Panc1 (cell line): ENCODE measurements at regions not wholly inside any gene's neighbourhood (a gene's known extent, or its start where the extent isn't known, plus 50 kb on each side); places are given as distances from the start of the nearest gene placed in this dataset.
"Not testable (repeated sequence)": the region's sequence is repeated elsewhere in the genome, so short reads cannot be mapped to it uniquely, and the experiment has no call there.

ENCODE experiments used
- ATAC-seq: fragments of 200-7000 bp; cut with Tn5 transposase; 2 replicates; pipeline ENCODE4 v1.9.1; 2020; ENCODE audit warnings: mild to moderate bottlenecking, moderate library complexity
- BruUV-seq: library from RNA; stranded (reverse); fragments of 400-500 nt; replicated peaks from 2 replicates; lab custom pipeline; 2021; lab: Mats Ljungman, UMichigan
- CTCF ChIA-PET: fragments of 300-600 bp; sonication (Branson Sonifier 250); formaldehyde crosslinking; loops from one replicate; lab custom pipeline; 2022; ENCODE audit warnings: antibody characterized with exemption; lab: Charles Lee
- POLR2A ChIA-PET: fragments of 300-600 bp; sonication (Branson Sonifier 250); formaldehyde crosslinking; loops from one replicate; lab custom pipeline; 2022; ENCODE audit warnings: antibody characterized with exemption; lab: Charles Lee
- DNase-seq: peaks from one replicate; pipeline ENCODE4 v3.0.0-alpha.2; 2010; ENCODE audit warnings: low read depth, low spot score
- H3K27ac ChIP-seq: 2 replicates; pipeline ENCODE4 v1.5.1; 2011; ENCODE audit warnings: mild to moderate bottlenecking, low read length, inconsistent platforms
- H3K27me3 ChIP-seq: fragments of 200-500 bp; sonication (Bioruptor generic); 2 replicates; pipeline ENCODE4 v1.6.0; 2014; ENCODE audit warnings: low read length, inconsistent platforms; ENCODE audit not compliant: control insufficient read depth, insufficient read depth
- H3K36me3 ChIP-seq: fragments of 200-500 bp; sonication (Bioruptor generic); 2 replicates; pipeline ENCODE4 v1.5.1; 2014; ENCODE audit warnings: inconsistent platforms, mild to moderate bottlenecking, low read length, moderate library complexity; ENCODE audit not compliant: control insufficient read depth, insufficient read depth
- H3K4me1 ChIP-seq: 2 replicates; pipeline ENCODE4 v1.5.1; 2011; ENCODE audit warnings: inconsistent platforms, mild to moderate bottlenecking, low read length, moderate library complexity; ENCODE audit not compliant: control insufficient read depth, insufficient read depth
- H3K4me3 ChIP-seq, 2 experiments: 2 replicates each; pipeline ENCODE4 v1.5.1; 2011 to 2012; ENCODE audit warnings: low read depth in 2 of 2, low read length in 2 of 2, mild to moderate bottlenecking in 2 of 2, inconsistent platforms in 1 of 2, moderate library complexity in 1 of 2
- H3K9me3 ChIP-seq: fragments of 200-500 bp; sonication (Bioruptor generic); 2 replicates; pipeline ENCODE4 v1.5.1; 2014; ENCODE audit warnings: low read depth, mild to moderate bottlenecking, inconsistent platforms, low read length, moderate library complexity; ENCODE audit not compliant: control insufficient read depth, insufficient read depth
- POLR2AphosphoS5 ChIP-seq: IDR thresholded peaks from 2 replicates; pipeline ENCODE4 v1.6.1; 2012; ENCODE audit warnings: mild to moderate bottlenecking, low read depth, low read length, moderate library complexity
- SIN3A ChIP-seq: IDR thresholded peaks from 2 replicates; pipeline ENCODE4 v1.6.1; 2012; ENCODE audit warnings: low read depth, mild to moderate bottlenecking, low read length, moderate library complexity, borderline replicate concordance; ENCODE audit not compliant: insufficient read depth
- TCF7L2 ChIP-seq: IDR thresholded peaks from 2 replicates; pipeline ENCODE4 v1.6.1; 2011; ENCODE audit warnings: mild to moderate bottlenecking, low read depth, low read length, inconsistent platforms
- in situ Hi-C: cut with HindIII; loops from 2 replicates; pipeline ENCODE4 v1.10.0; 2016; ENCODE audit warnings: low sequenced_read_pairs, low pct_unique_long_range_greater_than_20kb
- intact Hi-C: fragments of 100-400 bp; cut with micrococcal nuclease; formaldehyde crosslinking; loops from one replicate; pipeline ENCODE4 v1.10.0; 2022; ENCODE audit not compliant: unreplicated experiment
- TF ChIP-seq, protein P1 (sequence below), 2 experiments: IDR thresholded peaks; 2 replicates each; pipeline ENCODE4 v1.6.1; 2011 to 2012; ENCODE audit warnings: low read depth in 2 of 2, control low read depth in 1 of 2, low read length in 1 of 2, mild to moderate bottlenecking in 1 of 2, moderate library complexity in 1 of 2; ENCODE audit not compliant: insufficient read depth in 1 of 2
- TF ChIP-seq, protein P2 (sequence below): fragments of 450-650 bp; IDR thresholded peaks from 2 replicates; pipeline ENCODE4 v1.5.1; 2017; ENCODE audit warnings: mild to moderate bottlenecking

- Histone ChIP-seq H3K36me3 (no peaks in the 10 kb centered on the region), H3K27ac (no peak overlapping the region), H3K27me3 (no peaks in the 10 kb centered on the region), H3K4me3 (no peak overlapping the region), H3K4me1 (no peaks in the 10 kb centered on the region), H3K9me3 (no peaks in the 10 kb centered on the region)
- no peak for DNase-seq
- ATAC-seq = no peak
- ChIA-PET POLR2A (interaction anchor here (0.6 kb wide), 1 partner anchor 15 kb away, joined by 3 read pairs; no protein-coding TSS in a partner anchor), CTCF (no interaction called here)
- TF ChIP-seq SIN3A = no peak
- TF ChIP-seq TCF7L2 = no peak
- no peak for TF ChIP-seq POLR2AphosphoS5
- TF ChIP-seq, protein P1, sequence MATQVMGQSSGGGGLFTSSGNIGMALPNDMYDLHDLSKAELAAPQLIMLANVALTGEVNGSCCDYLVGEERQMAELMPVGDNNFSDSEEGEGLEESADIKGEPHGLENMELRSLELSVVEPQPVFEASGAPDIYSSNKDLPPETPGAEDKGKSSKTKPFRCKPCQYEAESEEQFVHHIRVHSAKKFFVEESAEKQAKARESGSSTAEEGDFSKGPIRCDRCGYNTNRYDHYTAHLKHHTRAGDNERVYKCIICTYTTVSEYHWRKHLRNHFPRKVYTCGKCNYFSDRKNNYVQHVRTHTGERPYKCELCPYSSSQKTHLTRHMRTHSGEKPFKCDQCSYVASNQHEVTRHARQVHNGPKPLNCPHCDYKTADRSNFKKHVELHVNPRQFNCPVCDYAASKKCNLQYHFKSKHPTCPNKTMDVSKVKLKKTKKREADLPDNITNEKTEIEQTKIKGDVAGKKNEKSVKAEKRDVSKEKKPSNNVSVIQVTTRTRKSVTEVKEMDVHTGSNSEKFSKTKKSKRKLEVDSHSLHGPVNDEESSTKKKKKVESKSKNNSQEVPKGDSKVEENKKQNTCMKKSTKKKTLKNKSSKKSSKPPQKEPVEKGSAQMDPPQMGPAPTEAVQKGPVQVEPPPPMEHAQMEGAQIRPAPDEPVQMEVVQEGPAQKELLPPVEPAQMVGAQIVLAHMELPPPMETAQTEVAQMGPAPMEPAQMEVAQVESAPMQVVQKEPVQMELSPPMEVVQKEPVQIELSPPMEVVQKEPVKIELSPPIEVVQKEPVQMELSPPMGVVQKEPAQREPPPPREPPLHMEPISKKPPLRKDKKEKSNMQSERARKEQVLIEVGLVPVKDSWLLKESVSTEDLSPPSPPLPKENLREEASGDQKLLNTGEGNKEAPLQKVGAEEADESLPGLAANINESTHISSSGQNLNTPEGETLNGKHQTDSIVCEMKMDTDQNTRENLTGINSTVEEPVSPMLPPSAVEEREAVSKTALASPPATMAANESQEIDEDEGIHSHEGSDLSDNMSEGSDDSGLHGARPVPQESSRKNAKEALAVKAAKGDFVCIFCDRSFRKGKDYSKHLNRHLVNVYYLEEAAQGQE (IDR thresholded peaks at IDR 0.05; ENCODE audit: insufficient read depth in 1 of 2, low read depth in 2 of 2, low read length in 1 of 2) = no peak
- TF ChIP-seq, protein P2, sequence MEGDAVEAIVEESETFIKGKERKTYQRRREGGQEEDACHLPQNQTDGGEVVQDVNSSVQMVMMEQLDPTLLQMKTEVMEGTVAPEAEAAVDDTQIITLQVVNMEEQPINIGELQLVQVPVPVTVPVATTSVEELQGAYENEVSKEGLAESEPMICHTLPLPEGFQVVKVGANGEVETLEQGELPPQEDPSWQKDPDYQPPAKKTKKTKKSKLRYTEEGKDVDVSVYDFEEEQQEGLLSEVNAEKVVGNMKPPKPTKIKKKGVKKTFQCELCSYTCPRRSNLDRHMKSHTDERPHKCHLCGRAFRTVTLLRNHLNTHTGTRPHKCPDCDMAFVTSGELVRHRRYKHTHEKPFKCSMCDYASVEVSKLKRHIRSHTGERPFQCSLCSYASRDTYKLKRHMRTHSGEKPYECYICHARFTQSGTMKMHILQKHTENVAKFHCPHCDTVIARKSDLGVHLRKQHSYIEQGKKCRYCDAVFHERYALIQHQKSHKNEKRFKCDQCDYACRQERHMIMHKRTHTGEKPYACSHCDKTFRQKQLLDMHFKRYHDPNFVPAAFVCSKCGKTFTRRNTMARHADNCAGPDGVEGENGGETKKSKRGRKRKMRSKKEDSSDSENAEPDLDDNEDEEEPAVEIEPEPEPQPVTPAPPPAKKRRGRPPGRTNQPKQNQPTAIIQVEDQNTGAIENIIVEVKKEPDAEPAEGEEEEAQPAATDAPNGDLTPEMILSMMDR = no peak
- in situ Hi-C loops (no loop called here), intact Hi-C loops (no loop called here)
- BruUV-seq = no TSS peak
Observed at GRCh38 chr6:51479296-51479695, 608.1 kb downstream of the PKHD1 start.

- no TSS peak for BruUV-seq
- intact Hi-C loops = no loop called here
- Histone ChIP-seq H3K36me3 (no peaks in the 10 kb centered on the region), H3K9me3 (no peaks in the 10 kb centered on the region), H3K27me3 (no peaks in the 10 kb centered on the region), H3K4me3 (no peak overlapping the region), H3K4me1 (no peaks in the 10 kb centered on the region), H3K27ac (no peak overlapping the region)
- no peak for ATAC-seq
- ChIA-PET POLR2A (no interaction called here), CTCF (no interaction called here)
- TF ChIP-seq SIN3A = no peak
- no peak for TF ChIP-seq TCF7L2
- TF ChIP-seq POLR2AphosphoS5 = no peak
- TF ChIP-seq, protein P2 = no peak
- TF ChIP-seq, protein P1 (IDR thresholded peaks at IDR 0.05; ENCODE audit: insufficient read depth in 1 of 2, low read depth in 2 of 2, low read length in 1 of 2) = no peak
- in situ Hi-C loops = no loop called here
- no peak for DNase-seq
Observed at GRCh38 chr6:51480040-51480439, 607.4 kb downstream of the PKHD1 start.

DNA sequence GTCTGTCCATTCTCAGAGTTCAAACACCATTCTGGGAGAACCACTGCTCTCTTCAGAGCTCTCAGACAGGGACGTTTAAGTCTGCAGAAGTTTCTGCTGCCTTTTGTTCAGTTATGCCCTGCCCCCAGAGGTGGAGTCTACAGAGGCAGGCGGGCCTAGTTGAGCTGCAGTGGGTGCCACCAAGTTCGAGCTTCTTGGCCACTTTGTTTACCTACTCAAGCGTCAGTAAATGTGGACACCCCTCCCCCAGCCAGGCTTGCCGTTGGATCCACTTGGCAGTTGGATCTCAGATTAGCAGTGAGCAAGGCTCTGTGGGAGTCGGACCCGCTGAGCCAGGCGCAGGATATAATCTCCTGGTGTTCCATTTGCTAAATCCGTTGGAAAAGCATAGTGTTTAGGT, 601.5 kb downstream of the PKHD1 start:
- H3K9me3 ChIP-seq, in situ Hi-C loops, H3K4me3 ChIP-seq, H3K27ac ChIP-seq, H3K4me1 ChIP-seq, ATAC-seq, POLR2A ChIA-PET, H3K36me3 ChIP-seq, CTCF ChIA-PET, H3K27me3 ChIP-seq, DNase-seq, BruUV-seq, intact Hi-C loops: not testable (repeated sequence)
